ENCODE measurements at regions not wholly inside any gene's neighbourhood (a gene's known extent, or its start where the extent isn't known, plus 50 kb on each side); places are given as distances from the start of the nearest gene placed in this dataset.

DNA sequence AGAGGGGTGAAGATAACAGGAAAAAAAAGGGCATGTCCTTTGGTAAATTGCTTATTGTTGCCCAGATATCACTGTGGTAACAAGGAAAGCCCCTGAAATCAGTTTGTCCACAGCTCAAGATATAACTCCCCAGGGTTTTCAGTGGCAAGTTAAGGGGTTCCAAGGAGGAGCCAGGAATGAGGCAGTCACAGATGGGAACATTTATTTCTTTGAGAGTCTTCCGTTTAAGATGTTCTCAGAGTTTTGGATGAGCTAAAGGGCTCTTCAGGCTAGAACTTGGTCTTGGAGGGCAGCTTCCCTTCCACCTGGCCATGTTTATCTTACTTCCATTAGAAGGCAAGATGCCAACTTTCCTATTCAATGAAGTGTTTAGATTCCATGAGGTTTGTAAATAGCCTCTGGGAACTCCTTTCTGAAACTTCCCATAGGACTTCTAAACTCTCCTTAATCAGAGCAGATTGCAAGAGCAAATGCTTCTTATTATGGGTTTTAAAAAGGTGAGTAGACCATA lies 277.6 kb upstream of the TNC start:
- Histone ChIP-seq H3K27me3 (ENCODE audit: control insufficient read depth, insufficient read depth, low read length) (no peaks in the 10 kb centered on the region), H3K36me3 (ENCODE audit: control insufficient read depth, insufficient read depth, low read length) (no peaks in the 10 kb centered on the region), H3K4me1 (ENCODE audit: control insufficient read depth, insufficient read depth, low read length) (peaks cover 9% of the 10 kb centered on the region), H3K27ac (ENCODE audit: low read length) (no peak overlapping the region), H3K4me3 (ENCODE audit: low read length) (no peak overlapping the region), H3K9me3 (replicated peaks; ENCODE audit: control insufficient read depth, low read depth, low read length) (no peaks in the 10 kb centered on the region)
- DNase-seq: peak; percentile 42
- WGBS (ENCODE audit: insufficient coverage): no CpG with 5 or more reads among the region's 1 CpG

DNA sequence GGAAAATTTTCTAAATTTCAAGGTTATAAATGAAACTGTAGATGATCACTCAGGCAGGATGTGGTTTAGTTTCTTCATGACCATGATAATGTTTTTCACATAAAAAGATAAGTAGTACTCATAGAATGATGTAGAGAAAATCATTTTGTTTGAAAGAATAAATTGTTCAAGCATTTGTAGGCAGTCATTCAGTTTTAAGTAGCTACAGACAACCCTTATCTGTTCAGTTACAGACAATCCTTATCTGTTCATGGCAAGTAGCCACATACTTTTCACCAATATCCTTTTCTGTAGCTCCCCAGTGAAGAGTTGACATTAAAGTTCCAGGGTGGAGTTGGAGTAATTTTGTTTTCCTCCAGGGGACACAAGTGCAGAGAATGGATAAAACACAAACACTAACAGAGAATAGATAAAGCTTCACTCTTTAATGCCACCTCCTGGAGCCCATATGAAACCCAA lies 278.1 kb upstream of the TNC start:
- no peak for DNase-seq
- Histone ChIP-seq H3K9me3 (replicated peaks; ENCODE audit: control insufficient read depth, low read depth, low read length) (no peaks in the 10 kb centered on the region), H3K27me3 (ENCODE audit: control insufficient read depth, insufficient read depth, low read length) (no peaks in the 10 kb centered on the region), H3K4me3 (ENCODE audit: low read length) (no peak overlapping the region), H3K4me1 (ENCODE audit: control insufficient read depth, insufficient read depth, low read length) (peaks cover 9% of the 10 kb centered on the region), H3K36me3 (ENCODE audit: control insufficient read depth, insufficient read depth, low read length) (no peaks in the 10 kb centered on the region), H3K27ac (ENCODE audit: low read length) (no peak overlapping the region)

DNA sequence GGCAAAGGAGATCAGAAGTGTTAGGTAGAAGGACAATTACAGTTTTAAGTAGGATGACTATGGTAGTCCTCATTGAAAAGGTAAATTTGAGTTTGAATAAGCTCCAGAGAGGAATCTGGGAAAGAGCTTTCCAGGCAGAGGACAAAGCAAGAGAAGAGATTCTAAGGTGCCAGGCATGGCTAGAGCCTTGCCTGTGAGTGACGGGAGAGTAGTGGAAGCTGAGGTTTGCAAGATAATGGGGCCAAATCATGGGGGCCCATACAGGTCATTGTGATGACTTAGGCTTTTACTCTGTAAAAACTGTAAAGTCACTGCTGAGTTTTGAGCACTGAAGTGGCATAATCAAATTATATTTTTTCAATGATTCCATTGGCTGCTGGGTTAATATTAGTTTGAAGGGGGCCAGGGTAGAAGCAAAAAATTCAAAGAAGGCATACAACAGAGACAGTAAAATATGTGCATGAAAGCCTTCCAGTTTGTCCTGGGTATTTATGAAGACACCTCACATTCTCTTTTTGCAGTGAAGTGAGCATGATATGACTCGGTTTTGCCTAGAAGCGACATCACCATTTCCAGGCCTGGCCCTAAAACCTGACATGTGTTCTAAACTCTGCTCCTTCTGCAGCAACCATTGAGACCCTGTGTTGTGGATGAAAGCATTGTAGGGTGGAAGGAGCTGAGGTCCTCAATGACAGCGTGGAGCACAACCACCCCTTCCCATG lies 279.8 kb upstream of the TNC start:
- Histone ChIP-seq H3K9me3 (replicated peaks; ENCODE audit: control insufficient read depth, low read depth, low read length) (no peaks in the 10 kb centered on the region), H3K27ac (ENCODE audit: low read length) (no peak overlapping the region), H3K36me3 (ENCODE audit: control insufficient read depth, insufficient read depth, low read length) (no peaks in the 10 kb centered on the region), H3K4me3 (ENCODE audit: low read length) (no peak overlapping the region), H3K27me3 (ENCODE audit: control insufficient read depth, insufficient read depth, low read length) (no peaks in the 10 kb centered on the region), H3K4me1 (ENCODE audit: control insufficient read depth, insufficient read depth, low read length) (peaks cover 9% of the 10 kb centered on the region)
- WGBS (ENCODE audit: insufficient coverage): 90% methylated on average over 1 of the region's 4 CpGs
- no peak for DNase-seq

DNA sequence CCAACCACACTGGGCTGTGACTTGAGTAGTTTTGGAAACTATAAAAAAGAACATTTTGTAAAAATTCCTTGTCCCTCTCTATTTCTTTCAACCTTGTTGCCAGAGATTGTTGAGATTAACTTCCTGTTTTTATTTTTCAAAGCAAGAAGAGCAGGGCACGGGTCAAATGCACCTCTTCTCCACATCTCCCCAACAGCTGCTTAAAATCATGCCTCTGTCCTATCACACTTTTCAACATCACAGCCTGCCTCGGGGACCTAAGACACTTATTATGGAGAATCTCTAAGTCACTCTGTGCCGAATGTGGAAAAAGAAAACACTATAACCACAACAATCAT lies 280.3 kb upstream of the TNC start:
- Histone ChIP-seq H3K36me3 (ENCODE audit: control insufficient read depth, insufficient read depth, low read length) (no peaks in the 10 kb centered on the region), H3K4me3 (ENCODE audit: low read length) (no peak overlapping the region), H3K9me3 (replicated peaks; ENCODE audit: control insufficient read depth, low read depth, low read length) (no peaks in the 10 kb centered on the region), H3K4me1 (ENCODE audit: control insufficient read depth, insufficient read depth, low read length) (peaks cover 9% of the 10 kb centered on the region), H3K27me3 (ENCODE audit: control insufficient read depth, insufficient read depth, low read length) (no peaks in the 10 kb centered on the region), H3K27ac (ENCODE audit: low read length) (no peak overlapping the region)
- DNase-seq: no peak
- 80% methylated on average over 1 of the region's 3 CpGs for WGBS (ENCODE audit: insufficient coverage)

DNA sequence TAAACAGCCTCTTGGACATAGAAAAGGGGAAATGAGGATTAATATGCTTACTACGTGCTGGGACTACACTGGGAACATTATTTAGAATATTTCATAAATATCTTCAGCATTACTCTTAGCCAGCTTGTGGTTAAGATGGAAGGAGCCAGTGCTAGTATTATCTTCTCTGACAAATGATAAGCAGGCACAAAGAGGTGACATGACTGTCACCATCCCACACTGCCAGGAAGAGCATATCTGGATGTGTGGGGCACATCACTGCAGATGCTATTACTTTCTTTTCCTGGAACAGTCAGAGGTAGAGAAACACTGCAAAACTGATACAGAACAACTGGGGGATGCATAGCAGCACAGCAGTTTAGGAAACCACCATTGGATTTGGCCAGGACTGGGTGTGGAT lies 281.0 kb upstream of the TNC start:
- Histone ChIP-seq H3K27me3 (ENCODE audit: control insufficient read depth, insufficient read depth, low read length) (no peaks in the 10 kb centered on the region), H3K4me1 (ENCODE audit: control insufficient read depth, insufficient read depth, low read length) (peaks cover 9% of the 10 kb centered on the region), H3K36me3 (ENCODE audit: control insufficient read depth, insufficient read depth, low read length) (no peaks in the 10 kb centered on the region), H3K27ac (ENCODE audit: low read length) (no peak overlapping the region), H3K4me3 (ENCODE audit: low read length) (no peak overlapping the region), H3K9me3 (replicated peaks; ENCODE audit: control insufficient read depth, low read depth, low read length) (no peaks in the 10 kb centered on the region)
- WGBS (ENCODE audit: insufficient coverage): no CpG with 5 or more reads among the region's 1 CpG
- DNase-seq: no peak

DNA sequence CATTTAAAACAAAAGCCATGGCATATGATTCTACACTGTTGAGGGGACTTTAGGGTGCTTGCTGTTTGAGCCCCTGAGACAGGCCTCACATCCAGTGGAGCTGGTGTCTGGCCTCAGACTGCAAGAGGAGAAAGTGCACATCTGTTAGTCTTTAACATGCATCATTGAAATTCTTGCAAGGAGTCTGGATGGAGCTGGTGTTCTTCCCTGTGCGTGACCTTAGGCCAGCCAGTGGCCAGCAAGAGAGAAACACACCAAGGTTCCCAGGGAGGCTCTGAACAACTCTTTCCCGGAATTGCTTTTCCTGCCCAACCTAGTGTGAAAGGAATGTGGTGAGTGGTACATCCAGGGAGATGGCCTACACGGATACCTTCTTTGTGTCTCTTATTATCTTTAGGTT lies 282.8 kb upstream of the TNC start:
- H3K9me3 ChIP-seq (replicated peaks; ENCODE audit: control insufficient read depth, low read depth, low read length): no peaks in the 10 kb centered on the region
- peaks cover 4% of the 10 kb centered on the region for H3K4me1 ChIP-seq (ENCODE audit: control insufficient read depth, insufficient read depth, low read length)
- no peak overlapping the region for H3K4me3 ChIP-seq (ENCODE audit: low read length)
- WGBS (ENCODE audit: insufficient coverage): no CpG with 5 or more reads among the region's 3 CpGs
- H3K36me3 ChIP-seq (ENCODE audit: control insufficient read depth, insufficient read depth, low read length): no peaks in the 10 kb centered on the region
- H3K27me3 ChIP-seq (ENCODE audit: control insufficient read depth, insufficient read depth, low read length): no peaks in the 10 kb centered on the region
- no peak overlapping the region for H3K27ac ChIP-seq (ENCODE audit: low read length)
- peak; percentile 54 for DNase-seq

DNA sequence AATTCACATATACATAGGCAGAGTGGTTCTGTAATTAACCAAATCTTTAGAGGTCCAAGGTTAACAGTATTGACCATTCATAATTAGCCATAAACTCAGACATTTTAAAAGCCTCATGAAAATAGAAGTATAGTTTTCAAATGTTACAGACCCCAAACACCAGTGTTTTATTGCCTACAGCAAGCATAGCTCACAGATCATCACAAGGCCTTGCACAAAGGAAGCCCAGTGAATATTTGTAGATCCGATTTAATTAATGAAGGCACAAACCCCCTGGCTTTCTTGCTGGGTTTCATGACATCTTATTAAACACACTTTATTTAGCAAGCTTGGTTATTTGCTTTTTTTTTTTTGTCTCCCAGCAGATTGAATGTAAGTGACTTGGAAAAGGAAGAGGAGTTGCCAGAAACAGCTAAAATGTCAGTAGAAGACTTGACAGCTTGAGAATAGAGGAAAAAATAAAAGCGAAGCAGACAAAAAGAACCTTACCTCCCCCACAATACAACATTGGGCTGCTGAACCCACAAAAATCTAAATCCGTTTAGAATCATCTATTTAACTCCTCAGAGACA lies 283.9 kb upstream of the TNC start:
- DNase-seq: no peak
- Histone ChIP-seq H3K4me3 (ENCODE audit: low read length) (no peak overlapping the region), H3K27me3 (ENCODE audit: control insufficient read depth, insufficient read depth, low read length) (no peaks in the 10 kb centered on the region), H3K9me3 (replicated peaks; ENCODE audit: control insufficient read depth, low read depth, low read length) (no peaks in the 10 kb centered on the region), H3K4me1 (ENCODE audit: control insufficient read depth, insufficient read depth, low read length) (no peaks in the 10 kb centered on the region), H3K36me3 (ENCODE audit: control insufficient read depth, insufficient read depth, low read length) (no peaks in the 10 kb centered on the region), H3K27ac (ENCODE audit: low read length) (no peak overlapping the region)
- WGBS (ENCODE audit: insufficient coverage): no CpG with 5 or more reads among the region's 3 CpGs

DNA sequence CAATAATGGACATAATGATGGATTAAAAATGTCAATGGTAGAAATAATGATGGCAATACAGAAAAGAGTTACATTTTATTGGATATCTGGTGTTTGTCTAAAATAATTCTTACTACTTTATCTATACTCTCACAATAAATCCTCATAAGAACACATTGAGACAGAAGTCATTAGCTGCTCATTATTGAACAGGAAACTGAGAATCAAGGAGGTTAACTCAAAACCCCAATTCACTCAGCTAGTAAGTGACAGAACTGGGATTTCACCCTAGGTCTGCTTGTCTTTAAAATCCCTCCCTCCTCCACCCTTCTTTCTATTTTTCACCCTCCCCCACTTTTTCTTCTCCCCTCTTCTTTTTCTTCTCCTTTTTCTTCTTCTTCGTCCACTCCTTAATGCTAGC lies 285.8 kb upstream of the TNC start:
- H3K27me3 ChIP-seq (ENCODE audit: control insufficient read depth, insufficient read depth, low read length): no peaks in the 10 kb centered on the region
- H3K9me3 ChIP-seq (replicated peaks; ENCODE audit: control insufficient read depth, low read depth, low read length): no peaks in the 10 kb centered on the region
- no CpG with 5 or more reads among the region's 1 CpG for WGBS (ENCODE audit: insufficient coverage)
- no peaks in the 10 kb centered on the region for H3K36me3 ChIP-seq (ENCODE audit: control insufficient read depth, insufficient read depth, low read length)
- H3K4me3 ChIP-seq (ENCODE audit: low read length): no peak overlapping the region
- DNase-seq: no peak
- no peaks in the 10 kb centered on the region for H3K4me1 ChIP-seq (ENCODE audit: control insufficient read depth, insufficient read depth, low read length)
- H3K27ac ChIP-seq (ENCODE audit: low read length): no peak overlapping the region

DNA sequence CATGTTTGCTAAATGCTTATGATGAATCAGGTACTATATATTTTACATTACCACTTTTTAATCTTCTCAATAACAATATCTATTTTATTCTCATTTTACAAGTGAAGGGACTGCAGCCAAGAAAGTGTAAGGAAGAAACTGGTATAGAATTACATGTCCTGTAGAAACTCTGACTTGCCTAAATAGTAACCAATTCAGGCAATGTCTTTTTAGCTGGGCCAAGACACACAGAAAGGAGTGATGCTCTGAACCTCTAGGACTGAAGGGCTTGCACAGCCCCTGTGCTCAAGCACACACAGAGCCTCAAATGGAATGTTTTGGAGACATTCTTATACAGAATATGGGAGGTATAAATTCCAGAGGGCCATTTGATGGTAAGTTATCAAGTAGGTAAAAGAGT lies 286.4 kb upstream of the TNC start:
- H3K36me3 ChIP-seq (ENCODE audit: control insufficient read depth, insufficient read depth, low read length): no peaks in the 10 kb centered on the region
- no peak overlapping the region for H3K27ac ChIP-seq (ENCODE audit: low read length)
- H3K27me3 ChIP-seq (ENCODE audit: control insufficient read depth, insufficient read depth, low read length): no peaks in the 10 kb centered on the region
- no peak overlapping the region for H3K4me3 ChIP-seq (ENCODE audit: low read length)
- no peaks in the 10 kb centered on the region for H3K4me1 ChIP-seq (ENCODE audit: control insufficient read depth, insufficient read depth, low read length)
- no peak for DNase-seq
- no peaks in the 10 kb centered on the region for H3K9me3 ChIP-seq (replicated peaks; ENCODE audit: control insufficient read depth, low read depth, low read length)

DNA sequence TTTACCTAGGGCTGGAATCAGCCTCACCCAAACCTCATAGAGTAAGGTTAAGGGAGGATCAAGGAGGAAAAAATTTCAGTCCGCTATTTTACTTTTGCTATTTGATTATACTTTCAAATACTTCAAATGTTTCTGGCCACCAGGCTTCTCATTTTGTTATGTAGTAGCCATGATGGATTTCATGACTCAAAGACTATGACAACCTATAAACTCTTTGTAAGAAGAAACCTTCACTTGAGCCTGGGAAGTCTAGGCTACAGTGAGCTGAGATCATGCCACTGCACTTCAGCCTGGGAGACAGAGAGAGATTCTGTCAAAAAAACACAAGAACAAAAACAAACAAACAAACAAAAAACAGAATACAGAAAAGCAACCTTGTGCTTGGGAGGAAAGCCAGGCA lies 293.6 kb upstream of the TNC start:
- WGBS (ENCODE audit: insufficient coverage): no CpG with 5 or more reads among the region's 1 CpG
- Histone ChIP-seq H3K4me1 (ENCODE audit: control insufficient read depth, insufficient read depth, low read length) (no peaks in the 10 kb centered on the region), H3K9me3 (replicated peaks; ENCODE audit: control insufficient read depth, low read depth, low read length) (no peaks in the 10 kb centered on the region), H3K27ac (ENCODE audit: low read length) (no peak overlapping the region), H3K27me3 (ENCODE audit: control insufficient read depth, insufficient read depth, low read length) (no peaks in the 10 kb centered on the region), H3K4me3 (ENCODE audit: low read length) (no peak overlapping the region), H3K36me3 (ENCODE audit: control insufficient read depth, insufficient read depth, low read length) (no peaks in the 10 kb centered on the region)
- DNase-seq: no peak

All from muscle of leg (tissue), 3 donors.